ENCODE measurements at regions not wholly inside any gene's neighbourhood (a gene's known extent, or its start where the extent isn't known, plus 50 kb on each side); places are given as distances from the start of the nearest gene placed in this dataset.
"Not testable (repeated sequence)": the region's sequence is repeated elsewhere in the genome, so short reads cannot be mapped to it uniquely, and the experiment has no call there.

DNA sequence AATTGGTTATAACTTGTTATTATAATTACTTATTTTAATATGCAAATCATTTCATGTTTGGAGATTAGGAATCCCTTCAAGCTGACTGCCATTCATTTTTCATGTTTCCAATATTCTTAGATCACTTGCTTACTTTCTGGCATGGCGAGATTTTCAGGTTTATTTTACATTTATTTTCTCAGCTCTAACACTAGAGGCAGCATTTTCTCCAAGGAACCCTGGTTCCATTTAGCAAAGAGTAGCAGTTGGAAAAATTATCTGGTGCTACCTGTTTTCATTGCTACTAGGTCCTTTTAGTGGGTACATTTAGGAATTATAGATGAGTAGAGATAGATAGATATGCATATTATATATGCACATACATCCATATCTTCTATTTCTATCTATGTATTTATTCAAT is 90.9 kb upstream of the TRPC4 start:
- Histone ChIP-seq H3K14ac (ENCODE audit: low read length) (no peak overlapping the region), H2BK120ac (ENCODE audit: insufficient read depth, low read length, poor library complexity) (no peak overlapping the region), H2BK5ac (ENCODE audit: low read depth, low read length, poor library complexity) (no peak overlapping the region), H3K4ac (ENCODE audit: low read depth, low read length) (no peak overlapping the region), H3K9me3 (ENCODE audit: insufficient read depth, low read depth, low read length) (no peaks in the 10 kb centered on the region), H4K12ac (ENCODE audit: low read depth, low read length) (no peak overlapping the region), H3K18ac (ENCODE audit: low read length) (no peak overlapping the region), H3K27me3 (ENCODE audit: insufficient read depth, low read length) (no peaks in the 10 kb centered on the region), H3K79me2 (ENCODE audit: control insufficient read depth, insufficient read depth, low read length, poor library complexity) (no peaks in the 10 kb centered on the region), H3K27ac (ENCODE audit: low read depth, low read length) (no peak overlapping the region), H4K91ac (ENCODE audit: low read depth, low read length) (no peak overlapping the region), H3K36me3 (ENCODE audit: control insufficient read depth in 1 of 2, insufficient read depth in 2 of 2, low read length in 2 of 2) (no peaks in the 10 kb centered on the region), H4K8ac (ENCODE audit: low read depth, low read length) (no peak overlapping the region), H3K4me2 (ENCODE audit: low read length) (no peak overlapping the region), H2BK12ac (ENCODE audit: low read length) (no peak overlapping the region), H3K23ac (ENCODE audit: low read length) (no peak overlapping the region), H2AFZ (ENCODE audit: insufficient read depth, low read length, poor library complexity) (no peak overlapping the region), H3K79me1 (ENCODE audit: low read length) (no peaks in the 10 kb centered on the region), H2AK5ac (ENCODE audit: low read length) (no peak overlapping the region), H3K9ac (ENCODE audit: low read length) (no peak overlapping the region), H3K4me3 (ENCODE audit: low read depth, low read length) (no peak overlapping the region), H3K4me1 (ENCODE audit: control insufficient read depth in 1 of 2, insufficient read depth in 2 of 2, low read length in 2 of 2) (no peaks in the 10 kb centered on the region)
- WGBS (ENCODE audit: extremely low coverage, insufficient coverage, insufficient read length): no CpG with 5 or more reads among the region's 1 CpG
- peak in 1 of 2 donors; percentile 23 for DNase-seq

DNA sequence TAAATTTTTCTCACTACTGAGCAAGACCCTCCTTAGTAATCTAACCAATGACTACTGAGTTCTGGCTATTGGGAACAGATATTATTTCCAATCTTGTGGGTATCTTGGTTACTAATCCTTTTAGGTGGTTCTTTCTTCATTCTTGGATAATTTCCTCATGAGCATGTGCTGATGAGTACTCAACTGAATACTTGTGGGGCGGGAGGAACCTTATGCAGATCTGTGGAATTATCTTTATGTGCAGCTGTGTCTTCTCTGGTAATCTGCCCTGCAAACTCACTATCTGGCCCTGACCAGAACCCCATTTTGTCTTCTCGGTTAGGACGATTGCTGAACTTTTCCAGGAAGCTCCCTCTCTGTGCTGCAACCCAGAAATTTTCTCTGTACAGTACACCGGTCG is 89.7 kb upstream of the TRPC4 start:
- no CpG with 5 or more reads among the region's 5 CpGs for WGBS (ENCODE audit: extremely low coverage, insufficient coverage, insufficient read length)
- no peaks in the 10 kb centered on the region for H3K79me2 ChIP-seq (ENCODE audit: control insufficient read depth, insufficient read depth, low read length, poor library complexity)
- no peak overlapping the region for H3K9ac ChIP-seq (ENCODE audit: low read length)
- H3K9me3 ChIP-seq (ENCODE audit: insufficient read depth, low read depth, low read length): no peaks in the 10 kb centered on the region
- no peak overlapping the region for H4K12ac ChIP-seq (ENCODE audit: low read depth, low read length)
- H3K4me1 ChIP-seq (ENCODE audit: control insufficient read depth in 1 of 2, insufficient read depth in 2 of 2, low read length in 2 of 2): no peaks in the 10 kb centered on the region
- no peaks in the 10 kb centered on the region for H3K36me3 ChIP-seq (ENCODE audit: control insufficient read depth in 1 of 2, insufficient read depth in 2 of 2, low read length in 2 of 2)
- H2BK5ac ChIP-seq (ENCODE audit: low read depth, low read length, poor library complexity): no peak overlapping the region
- H2AK5ac ChIP-seq (ENCODE audit: low read length): no peak overlapping the region
- H4K91ac ChIP-seq (ENCODE audit: low read depth, low read length): no peak overlapping the region
- H2BK12ac ChIP-seq (ENCODE audit: low read length): no peak overlapping the region
- no peaks in the 10 kb centered on the region for H3K79me1 ChIP-seq (ENCODE audit: low read length)
- no peaks in the 10 kb centered on the region for H3K27me3 ChIP-seq (ENCODE audit: insufficient read depth, low read length)
- H2BK120ac ChIP-seq (ENCODE audit: insufficient read depth, low read length, poor library complexity): no peak overlapping the region
- H3K18ac ChIP-seq (ENCODE audit: low read length): no peak overlapping the region
- H3K4ac ChIP-seq (ENCODE audit: low read depth, low read length): no peak overlapping the region
- H3K4me2 ChIP-seq (ENCODE audit: low read length): no peak overlapping the region
- H3K23ac ChIP-seq (ENCODE audit: low read length): no peak overlapping the region
- H3K4me3 ChIP-seq (ENCODE audit: low read depth, low read length): no peak overlapping the region
- no peak overlapping the region for H2AFZ ChIP-seq (ENCODE audit: insufficient read depth, low read length, poor library complexity)
- no peak overlapping the region for H3K27ac ChIP-seq (ENCODE audit: low read depth, low read length)
- no peak overlapping the region for H4K8ac ChIP-seq (ENCODE audit: low read depth, low read length)
- DNase-seq: no peak
- H3K14ac ChIP-seq (ENCODE audit: low read length): no peak overlapping the region

DNA sequence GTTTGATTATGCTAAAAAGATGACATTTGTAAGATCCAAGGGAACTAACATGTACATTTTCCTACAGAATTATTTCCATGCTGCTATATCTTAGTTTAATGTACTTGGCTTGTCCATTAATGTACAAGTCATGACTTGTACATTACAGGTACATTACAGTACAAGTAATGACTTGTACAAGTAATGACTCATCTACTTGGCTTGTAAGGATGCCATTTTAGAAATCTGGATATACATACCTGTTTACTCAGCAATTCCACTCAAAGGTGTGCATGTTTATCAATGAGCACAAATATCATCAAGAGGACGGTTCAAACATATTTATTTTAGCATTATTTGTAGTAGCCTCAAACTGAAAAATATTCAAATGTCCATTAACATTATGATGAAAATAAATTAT is 87.0 kb upstream of the TRPC4 start:
- no CpG with 5 or more reads among the region's 1 CpG for WGBS (ENCODE audit: extremely low coverage, insufficient coverage, insufficient read length)
- Histone ChIP-seq H2BK120ac (ENCODE audit: insufficient read depth, low read length, poor library complexity) (no peak overlapping the region), H3K36me3 (ENCODE audit: control insufficient read depth in 1 of 2, insufficient read depth in 2 of 2, low read length in 2 of 2) (no peaks in the 10 kb centered on the region), H4K12ac (ENCODE audit: low read depth, low read length) (no peak overlapping the region), H3K27me3 (ENCODE audit: insufficient read depth, low read length) (no peaks in the 10 kb centered on the region), H3K4ac (ENCODE audit: low read depth, low read length) (no peak overlapping the region), H2BK5ac (ENCODE audit: low read depth, low read length, poor library complexity) (no peak overlapping the region), H2AK5ac (ENCODE audit: low read length) (no peak overlapping the region), H3K27ac (ENCODE audit: low read depth, low read length) (no peak overlapping the region), H3K9ac (ENCODE audit: low read length) (no peak overlapping the region), H3K4me3 (ENCODE audit: low read depth, low read length) (no peak overlapping the region), H3K4me2 (ENCODE audit: low read length) (no peak overlapping the region), H3K18ac (ENCODE audit: low read length) (no peak overlapping the region), H4K91ac (ENCODE audit: low read depth, low read length) (no peak overlapping the region), H3K23ac (ENCODE audit: low read length) (no peak overlapping the region), H3K14ac (ENCODE audit: low read length) (no peak overlapping the region), H4K8ac (ENCODE audit: low read depth, low read length) (no peak overlapping the region), H3K79me2 (ENCODE audit: control insufficient read depth, insufficient read depth, low read length, poor library complexity) (no peaks in the 10 kb centered on the region), H3K79me1 (ENCODE audit: low read length) (no peaks in the 10 kb centered on the region), H3K9me3 (ENCODE audit: insufficient read depth, low read depth, low read length) (no peaks in the 10 kb centered on the region), H2BK12ac (ENCODE audit: low read length) (no peak overlapping the region), H3K4me1 (ENCODE audit: control insufficient read depth in 1 of 2, insufficient read depth in 2 of 2, low read length in 2 of 2) (no peaks in the 10 kb centered on the region), H2AFZ (ENCODE audit: insufficient read depth, low read length, poor library complexity) (no peak overlapping the region)
- peak in 1 of 2 donors; percentile 67 for DNase-seq

DNA sequence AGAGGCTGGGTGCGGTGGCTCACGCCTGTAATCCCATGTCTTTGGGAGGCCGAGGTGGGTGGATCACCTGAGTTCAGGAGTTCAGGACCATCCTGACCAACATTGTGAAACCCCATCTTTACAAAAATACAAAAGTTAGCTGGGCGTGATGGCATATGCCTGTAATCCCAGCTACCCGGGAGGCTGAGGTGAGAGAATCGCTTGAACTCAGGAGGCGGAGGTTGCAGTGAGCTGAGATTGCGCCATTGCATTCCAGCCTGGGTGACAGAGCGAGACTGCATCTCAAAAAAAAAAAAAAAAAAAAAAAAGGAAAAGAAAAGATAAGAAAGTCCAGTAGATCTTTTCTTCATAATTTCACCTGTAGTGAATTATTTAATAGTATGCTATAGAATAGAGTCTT is 85.0 kb upstream of the TRPC4 start:
- H4K91ac ChIP-seq (ENCODE audit: low read depth, low read length); H3K27me3 ChIP-seq (ENCODE audit: insufficient read depth, low read length); H2BK120ac ChIP-seq (ENCODE audit: insufficient read depth, low read length, poor library complexity); H3K14ac ChIP-seq (ENCODE audit: low read length); H3K4me2 ChIP-seq (ENCODE audit: low read length); H3K23ac ChIP-seq (ENCODE audit: low read length); H3K9me3 ChIP-seq (ENCODE audit: insufficient read depth, low read depth, low read length); H3K36me3 ChIP-seq (ENCODE audit: control insufficient read depth in 1 of 2, insufficient read depth in 2 of 2, low read length in 2 of 2); H3K4me3 ChIP-seq (ENCODE audit: low read depth, low read length); H3K4me1 ChIP-seq (ENCODE audit: control insufficient read depth in 1 of 2, insufficient read depth in 2 of 2, low read length in 2 of 2); H3K9ac ChIP-seq (ENCODE audit: low read length); H2BK5ac ChIP-seq (ENCODE audit: low read depth, low read length, poor library complexity); H2AFZ ChIP-seq (ENCODE audit: insufficient read depth, low read length, poor library complexity); H3K18ac ChIP-seq (ENCODE audit: low read length); H4K8ac ChIP-seq (ENCODE audit: low read depth, low read length); H4K12ac ChIP-seq (ENCODE audit: low read depth, low read length); H3K27ac ChIP-seq (ENCODE audit: low read depth, low read length); H3K79me2 ChIP-seq (ENCODE audit: control insufficient read depth, insufficient read depth, low read length, poor library complexity); H2BK12ac ChIP-seq (ENCODE audit: low read length); H3K4ac ChIP-seq (ENCODE audit: low read depth, low read length); H2AK5ac ChIP-seq (ENCODE audit: low read length); H3K79me1 ChIP-seq (ENCODE audit: low read length): not testable (repeated sequence)
- peak; percentile 28 to 50 for DNase-seq
- WGBS (ENCODE audit: extremely low coverage, insufficient coverage, insufficient read length): no CpG with 5 or more reads among the region's 9 CpGs
